Ishikawa (cell line): ENCODE measurements at regions not wholly inside any gene's neighbourhood (a gene's known extent, or its start where the extent isn't known, plus 50 kb on each side); places are given as distances from the start of the nearest gene placed in this dataset.

ENCODE experiments used
- CEBPB ChIP-seq: IDR thresholded peaks from 2 replicates; pipeline ENCODE4 v1.6.1; 2012
- EP300 ChIP-seq: IDR thresholded peaks from 2 replicates; pipeline ENCODE4 v1.6.1; 2012; ENCODE audit warnings: borderline replicate concordance
- MAX ChIP-seq: IDR thresholded peaks from 2 replicates; pipeline ENCODE4 v1.6.1; 2012
- NFIC ChIP-seq: IDR thresholded peaks from 2 replicates; pipeline ENCODE4 v1.6.1; 2012
- REST ChIP-seq: IDR thresholded peaks from 2 replicates; pipeline ENCODE4 v1.6.1; 2012; ENCODE audit warnings: low read depth, mild to moderate bottlenecking
- YY1 ChIP-seq: IDR thresholded peaks from 2 replicates; pipeline ENCODE4 v1.6.1; 2012; ENCODE audit warnings: low read depth

- no peak for TF ChIP-seq REST
- no peak for TF ChIP-seq YY1
- no peak for TF ChIP-seq EP300
- TF ChIP-seq NFIC = no peak
- no peak for TF ChIP-seq CEBPB
- no peak for TF ChIP-seq MAX
These were observed 1819.5 kb downstream of the SLITRK5 start for GRCh38 chr13:89490661-89491060.
